Stimulated activated CD4-positive, alpha-beta T cell treated with anti-CD3 and anti-CD28 coated beads, Interleukin-1b, Interleukin-23, amount 100 ng/mL, for 48 hours (primary cell): ENCODE measurements at regions not wholly inside any gene's neighbourhood (a gene's known extent, or its start where the extent isn't known, plus 50 kb on each side); places are given as distances from the start of the nearest gene placed in this dataset.

Experiments used
- DNase-seq: peaks from one replicate; pipeline ENCODE4 v3.0.0-alpha.2; 2020

DNA sequence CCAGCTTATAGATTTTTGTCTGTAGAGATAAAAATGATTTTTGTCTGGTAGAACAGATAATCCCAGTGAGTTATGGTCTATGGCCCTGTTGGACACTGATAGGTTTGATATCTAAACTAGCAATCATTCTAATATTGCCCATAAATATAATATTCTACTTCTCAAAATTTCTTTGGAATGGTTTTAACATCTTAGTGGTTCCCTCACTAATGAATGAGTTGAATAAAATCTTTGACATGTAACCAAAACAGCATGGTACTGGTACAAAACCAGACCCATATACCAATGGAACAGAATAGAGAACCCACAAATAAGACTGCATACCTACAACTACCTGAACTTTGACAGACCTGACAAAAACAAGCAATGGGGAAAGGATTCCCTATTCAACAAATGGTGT lies 219.7 kb downstream of the SEC61B start:
- no peak for DNase-seq

- no peak for DNase-seq
Measured at GRCh38 chr9:99445371-99445891, 223.3 kb downstream of the SEC61B start.

- no peak for DNase-seq
Measured at GRCh38 chr9:99445920-99446319, 223.8 kb downstream of the SEC61B start.

- DNase-seq: no peak
Measured at GRCh38 chr9:99447951-99448350, 225.9 kb downstream of the SEC61B start.

DNA sequence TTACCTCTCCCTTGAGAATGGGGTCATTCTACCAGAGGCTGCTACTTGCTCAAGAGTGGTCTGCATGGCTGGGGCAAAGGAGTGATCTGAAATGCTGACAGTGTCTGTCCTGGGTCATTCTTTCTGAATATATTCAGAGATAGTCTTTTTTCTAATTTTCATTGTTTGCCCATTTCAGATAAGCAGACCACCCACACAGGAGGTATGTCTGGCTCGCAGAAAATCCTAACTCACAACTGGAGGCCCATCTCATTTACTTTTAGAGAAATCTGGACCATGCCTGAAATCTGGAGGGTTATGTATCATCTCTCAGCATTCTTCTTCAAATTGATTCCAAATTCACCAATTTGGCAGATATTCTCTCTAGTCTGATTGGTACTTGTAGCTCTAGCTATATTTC lies 227.6 kb downstream of the SEC61B start:
- DNase-seq: no peak

DNA sequence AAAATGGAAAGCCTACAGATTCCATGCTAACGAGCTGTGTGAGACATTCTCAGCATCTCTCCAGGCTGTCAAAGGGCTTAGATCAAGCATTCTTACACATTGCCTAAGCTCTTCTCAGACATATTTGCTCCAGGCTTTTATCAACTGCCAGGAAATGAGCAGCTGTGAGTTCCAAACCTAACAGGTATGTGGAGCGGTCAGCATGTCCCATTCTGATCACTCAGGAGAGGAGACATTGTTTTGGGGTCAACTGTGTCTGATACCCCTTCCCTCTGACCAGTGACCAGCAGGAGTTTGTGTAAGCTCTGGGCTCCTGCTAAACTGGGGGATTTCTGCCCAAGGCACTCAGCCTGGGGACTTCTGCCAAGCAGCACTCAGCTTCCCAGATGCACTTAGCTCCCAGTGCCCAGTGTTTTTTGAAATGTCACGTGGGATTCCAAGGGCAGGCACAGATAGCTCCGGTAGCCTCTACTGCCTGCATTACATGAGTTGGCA lies 229.1 kb downstream of the SEC61B start:
- DNase-seq: no peak

DNA sequence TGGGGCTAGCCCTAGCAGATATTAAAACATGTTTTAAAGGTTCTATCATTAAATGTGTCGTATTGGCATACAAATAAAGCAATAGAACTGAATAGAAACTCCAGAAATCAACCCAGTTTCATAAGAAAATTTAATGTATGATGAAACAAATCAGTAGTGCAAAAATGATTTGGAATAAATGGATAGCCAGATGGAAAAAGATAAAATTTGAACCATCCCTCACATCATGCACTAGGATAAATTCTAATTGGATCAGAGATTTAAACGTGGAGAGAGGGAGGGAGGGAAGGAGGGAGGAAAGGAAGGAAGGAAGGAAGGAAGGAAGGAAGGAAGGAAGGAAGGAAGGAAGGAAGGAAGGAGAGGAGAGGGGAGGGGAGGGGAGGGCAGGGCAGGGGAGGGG lies 235.3 kb downstream of the SEC61B start:
- no peak for DNase-seq

DNA sequence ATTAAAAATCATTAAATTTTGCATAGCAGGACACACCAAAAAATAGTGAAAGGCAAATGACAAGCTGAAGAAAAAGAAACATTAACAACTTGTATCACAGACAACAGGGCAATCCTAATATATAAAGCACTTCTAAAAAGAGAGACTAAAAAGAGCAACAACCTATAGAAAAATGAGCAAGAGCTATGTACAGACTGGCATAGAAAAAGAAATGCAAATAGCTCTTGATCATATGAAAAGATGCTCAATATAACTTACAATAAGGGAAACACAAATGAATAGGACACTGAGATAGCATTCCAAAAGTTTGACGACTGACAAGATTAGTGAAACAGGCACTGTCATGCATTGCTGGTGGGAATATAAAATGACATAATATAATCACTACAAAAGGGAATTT lies 235.9 kb downstream of the SEC61B start:
- DNase-seq: no peak

DNA sequence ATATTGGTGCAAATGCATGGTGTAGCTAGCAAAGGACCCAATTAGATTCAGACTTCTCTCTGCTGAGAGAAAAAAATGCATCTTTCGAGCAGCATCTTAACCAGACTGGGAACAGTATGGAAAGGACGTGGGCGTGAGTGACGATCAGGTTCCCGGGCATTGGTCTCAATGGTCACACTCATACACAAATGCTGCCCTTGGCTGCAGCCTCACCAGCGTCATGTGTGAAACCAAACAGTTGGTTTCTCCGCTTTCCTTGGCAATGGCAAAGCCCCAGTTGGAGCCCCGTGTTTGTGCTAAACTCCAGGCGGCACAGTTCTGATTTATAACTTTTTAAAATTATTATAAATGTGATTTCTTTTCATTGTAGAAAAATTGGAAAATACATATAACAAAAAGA lies 237.8 kb downstream of the SEC61B start:
- DNase-seq: no peak

- no peak for DNase-seq
Measured at GRCh38 chr9:99463131-99463530, 241.0 kb downstream of the SEC61B start.

DNA sequence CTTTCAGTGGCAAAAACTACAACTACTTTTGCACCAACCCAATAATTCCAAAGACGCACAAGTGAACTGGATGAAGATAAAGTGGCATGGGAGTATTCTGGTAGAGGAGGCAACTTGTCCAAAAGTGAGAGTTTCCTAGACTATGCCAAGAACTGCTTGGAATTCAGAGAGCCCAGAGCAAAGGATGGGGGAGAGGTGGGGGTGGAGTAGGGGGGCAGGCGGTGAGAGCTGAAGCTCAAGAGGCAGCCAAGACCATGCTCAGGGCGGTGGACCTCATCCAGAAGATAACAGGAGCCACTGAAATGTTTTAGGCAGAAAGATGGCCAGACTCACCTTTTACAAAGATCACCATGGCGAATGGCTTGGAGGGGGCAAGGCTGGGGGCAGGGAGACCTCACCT lies 242.5 kb downstream of the SEC61B start:
- no peak for DNase-seq

DNA sequence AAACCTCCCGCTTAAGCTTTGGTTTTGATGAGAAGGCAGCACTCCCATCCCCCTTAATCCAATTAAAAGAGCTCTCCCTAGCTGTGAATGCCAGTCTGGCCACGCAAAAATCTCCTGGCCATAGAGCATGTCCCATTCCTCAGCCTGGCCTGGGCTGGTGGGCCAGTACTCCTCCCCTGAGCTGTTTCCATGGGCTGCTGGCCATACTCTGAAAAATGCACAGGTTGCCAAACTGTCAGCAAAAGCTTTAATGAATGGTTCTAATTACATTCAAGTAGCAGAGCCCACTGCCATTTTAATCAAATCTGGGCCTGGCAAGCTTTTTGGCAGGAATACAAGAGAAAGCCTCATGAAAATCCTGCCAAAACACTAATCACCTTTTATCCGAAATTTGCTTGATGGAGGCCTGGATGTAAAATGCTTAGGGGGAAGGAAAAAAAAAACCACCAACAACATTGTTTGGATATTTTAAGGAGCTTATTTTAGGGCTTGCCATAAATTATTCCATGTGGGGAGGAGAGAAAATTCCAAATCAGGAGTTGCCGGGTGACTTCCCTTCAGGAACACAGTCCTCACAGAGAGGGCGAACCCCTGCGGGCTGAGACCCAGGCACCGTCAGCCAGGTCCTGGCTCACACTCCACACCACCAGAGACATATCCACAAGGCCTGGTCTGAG lies 243.3 kb downstream of the SEC61B start:
- DNase-seq: no peak

- no peak for DNase-seq
Measured at GRCh38 chr9:99466104-99466503, 244.0 kb downstream of the SEC61B start.

DNA sequence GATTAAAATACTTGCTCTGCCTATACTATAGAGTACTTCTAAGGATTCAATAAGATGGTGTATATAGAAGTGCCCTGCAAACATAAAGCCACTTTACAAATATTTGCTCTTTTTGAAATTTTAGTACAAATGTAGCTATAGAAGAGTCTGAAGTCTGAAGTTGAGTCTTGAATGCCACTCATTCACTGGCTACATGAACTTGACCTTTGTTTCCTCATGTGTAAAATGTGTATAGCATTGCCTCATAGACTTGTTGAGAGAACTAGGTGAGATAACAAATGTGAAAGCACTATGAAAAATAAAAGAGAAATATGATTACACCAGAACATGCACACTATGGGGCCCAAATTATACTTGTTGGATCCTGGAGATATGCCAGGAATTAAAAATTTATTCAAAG lies 244.7 kb downstream of the SEC61B start:
- DNase-seq: no peak

GRCh38 chr9:99471033-99471432 lies 249.0 kb downstream of the SEC61B start:
- DNase-seq: no peak

DNA sequence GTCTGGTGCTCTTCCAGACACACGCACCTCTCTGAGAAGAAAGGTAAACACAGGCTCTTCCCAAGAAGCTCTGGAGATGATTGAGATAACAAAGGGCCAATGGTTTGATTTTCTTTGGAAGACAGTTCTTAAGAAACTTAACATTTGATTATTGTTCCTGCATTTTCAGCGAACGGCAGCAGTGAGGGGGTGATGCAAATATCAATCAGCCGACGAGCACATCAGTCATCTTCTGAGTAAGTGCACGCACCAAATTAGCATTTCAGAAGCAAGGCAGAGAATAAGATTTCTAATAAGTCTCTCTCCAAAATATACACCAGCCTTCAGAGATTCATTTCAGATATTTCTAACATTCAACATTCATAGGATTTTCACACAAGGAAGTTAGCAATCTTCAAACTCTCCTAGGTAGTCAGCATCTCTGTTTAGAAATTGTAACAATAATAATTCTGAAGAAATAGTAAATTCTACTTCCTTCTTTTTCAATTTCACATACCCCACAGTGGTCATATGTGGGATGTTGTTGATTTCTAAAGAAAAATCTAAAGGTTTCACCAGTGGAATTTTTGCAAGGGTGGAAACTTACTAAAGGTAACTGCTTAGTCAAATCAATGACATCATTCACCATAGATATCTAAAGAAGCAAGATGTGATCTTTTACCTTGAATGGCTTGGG lies 250.3 kb downstream of the SEC61B start:
- DNase-seq: no peak

DNA sequence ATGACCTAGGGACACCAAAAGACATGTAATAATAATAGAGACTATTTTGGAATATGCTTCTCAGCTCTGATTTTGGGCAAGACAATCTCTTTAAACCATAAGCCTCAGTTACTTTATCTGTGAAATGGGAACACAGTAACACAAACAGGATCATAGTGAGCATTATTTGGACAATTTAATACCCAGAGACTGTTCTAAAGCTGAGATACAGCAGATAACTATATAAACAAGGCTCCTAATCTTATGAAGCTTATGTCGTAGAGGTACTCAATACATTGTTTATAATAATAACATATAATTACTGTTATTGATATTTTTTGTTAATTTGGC lies 250.8 kb downstream of the SEC61B start:
- DNase-seq: no peak

DNA sequence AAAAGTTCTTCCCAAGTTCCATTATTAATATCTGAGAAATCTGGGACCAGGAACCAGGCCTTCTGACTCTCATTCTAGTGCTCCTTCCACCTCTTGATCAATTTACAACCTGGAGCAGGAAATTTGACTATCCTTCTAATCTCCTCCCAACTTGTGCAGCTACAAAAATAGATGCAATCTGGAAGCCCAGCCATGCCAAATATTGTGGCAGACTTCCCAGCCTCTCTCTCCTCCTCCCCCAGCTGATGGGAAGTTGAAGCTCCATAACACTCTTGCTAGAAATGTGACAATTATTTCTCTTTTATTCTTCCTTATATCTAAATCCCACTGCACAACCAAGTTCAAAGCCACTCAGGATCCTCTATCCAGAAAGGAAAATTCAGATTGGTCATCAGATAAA lies 252.1 kb downstream of the SEC61B start:
- DNase-seq: no peak

- no peak for DNase-seq
Measured at GRCh38 chr9:99475401-99476065, 253.5 kb downstream of the SEC61B start.

DNA sequence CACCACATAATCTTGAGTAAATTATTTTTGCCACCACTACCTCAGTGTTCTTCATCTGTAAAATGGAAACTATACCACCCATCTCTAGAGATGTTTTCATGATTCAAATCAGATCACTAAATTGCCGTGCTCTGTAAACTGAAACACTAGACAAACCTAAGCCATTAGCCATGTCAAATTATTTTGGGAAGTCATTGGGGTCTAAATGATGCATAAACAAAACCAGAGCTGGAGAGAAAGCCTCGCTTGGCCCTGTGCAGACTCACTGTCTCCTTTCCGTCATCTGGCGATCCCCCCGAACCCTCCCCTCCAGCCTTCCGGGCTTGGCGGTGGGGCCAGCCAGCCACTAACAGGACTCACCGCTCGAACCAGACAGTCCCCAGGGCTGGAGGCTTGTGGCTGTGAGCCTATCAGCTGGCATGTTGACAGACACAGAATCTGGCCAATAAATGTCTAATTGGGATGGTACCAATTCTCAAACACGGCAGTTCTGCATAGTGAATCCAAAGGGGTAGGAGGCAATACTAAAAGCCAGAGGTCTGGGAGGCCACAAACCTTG lies 256.5 kb downstream of the SEC61B start:
- no peak for DNase-seq

- DNase-seq: no peak
Measured at GRCh38 chr9:99479929-99480328, 257.8 kb downstream of the SEC61B start.

DNA sequence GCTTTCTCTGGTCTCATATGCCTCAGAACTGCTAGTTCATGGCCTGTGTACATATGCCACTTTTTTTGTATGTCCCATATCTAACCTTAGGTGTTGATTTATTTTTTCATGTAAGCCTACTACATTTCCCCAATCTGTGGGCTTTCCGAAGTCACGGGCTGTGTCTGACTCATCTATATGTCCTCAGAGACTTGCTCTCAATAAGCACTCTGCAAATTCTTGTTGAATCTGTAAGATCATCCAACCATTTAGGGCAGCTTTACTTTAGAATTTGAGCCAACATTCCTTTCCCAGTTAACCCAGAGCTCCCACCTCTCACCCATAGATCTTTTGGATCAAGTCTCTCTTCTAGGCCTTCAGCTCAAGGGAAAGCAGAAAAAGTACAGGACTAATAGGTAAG lies 263.4 kb downstream of the SEC61B start:
- DNase-seq: no peak

DNA sequence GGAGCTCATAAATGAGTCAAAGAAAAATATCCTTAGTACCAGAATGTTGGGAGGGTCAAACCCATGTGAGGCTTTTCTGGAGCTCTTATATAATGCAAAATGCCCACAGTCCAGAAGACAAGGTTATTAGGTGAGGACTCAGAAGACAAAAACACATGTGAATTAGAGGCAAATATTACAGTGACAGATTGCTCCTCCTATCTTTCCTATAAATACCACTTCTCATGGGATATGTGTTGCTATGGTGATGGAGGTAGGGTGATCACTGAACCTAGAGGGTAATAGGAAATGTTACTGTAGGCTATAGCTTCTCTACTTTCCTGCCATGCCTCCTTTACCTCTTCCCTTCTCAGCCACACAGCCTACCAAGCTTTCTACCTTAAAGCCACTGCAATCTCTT lies 264.6 kb downstream of the SEC61B start:
- DNase-seq: no peak
